Neural cell (in vitro differentiated cells): ENCODE measurements at regions not wholly inside any gene's neighbourhood (a gene's known extent, or its start where the extent isn't known, plus 50 kb on each side); places are given as distances from the start of the nearest gene placed in this dataset.

ENCODE experiments used
- EZH2 ChIP-seq: fragments of 200-600, 300-800 bp; shearing (Covaris generic), sonication (generic); IDR thresholded peaks from 2 replicates; pipeline ENCODE4 v1.6.1; 2014; ENCODE audit warnings: antibody characterized with exemption, low read length, borderline replicate concordance, mild to moderate bottlenecking; ENCODE audit not compliant: insufficient read depth, poor library complexity, severe bottlenecking
- POLR2AphosphoS5 ChIP-seq: IDR thresholded peaks from 2 replicates; pipeline ENCODE4 v1.6.1; 2012
- TF ChIP-seq, protein P1 (sequence below): fragments of 450-650 bp; IDR thresholded peaks from 2 replicates; pipeline ENCODE4 v1.5.1; 2014; ENCODE audit warnings: antibody characterized with exemption, mild to moderate bottlenecking, moderate library complexity; ENCODE audit not compliant: poor library complexity, severe bottlenecking
- TF ChIP-seq, protein P2 (sequence below): IDR thresholded peaks from 2 replicates; pipeline ENCODE4 v1.6.1; 2012; ENCODE audit warnings: borderline replicate concordance

DNA sequence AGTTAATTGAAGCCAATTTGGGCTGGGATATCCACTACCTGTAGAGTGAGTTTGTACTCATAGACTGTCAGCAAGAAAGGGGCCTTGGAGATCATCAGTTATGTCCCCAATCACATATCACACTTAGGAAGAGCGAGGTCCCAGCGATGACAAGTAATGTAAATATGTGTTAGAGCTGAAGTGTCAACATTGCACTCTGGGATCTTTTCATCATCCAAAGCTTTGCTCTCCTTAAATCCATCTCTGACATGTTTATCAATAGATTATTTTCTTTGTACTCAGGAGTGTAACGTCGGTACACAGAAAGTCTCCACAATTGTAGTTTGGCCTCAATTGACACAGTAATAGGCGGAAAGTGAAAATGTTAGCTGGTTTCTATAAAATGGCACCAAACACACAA lies 113.7 kb upstream of the TPRG1 start:
- TF ChIP-seq, protein P1, sequence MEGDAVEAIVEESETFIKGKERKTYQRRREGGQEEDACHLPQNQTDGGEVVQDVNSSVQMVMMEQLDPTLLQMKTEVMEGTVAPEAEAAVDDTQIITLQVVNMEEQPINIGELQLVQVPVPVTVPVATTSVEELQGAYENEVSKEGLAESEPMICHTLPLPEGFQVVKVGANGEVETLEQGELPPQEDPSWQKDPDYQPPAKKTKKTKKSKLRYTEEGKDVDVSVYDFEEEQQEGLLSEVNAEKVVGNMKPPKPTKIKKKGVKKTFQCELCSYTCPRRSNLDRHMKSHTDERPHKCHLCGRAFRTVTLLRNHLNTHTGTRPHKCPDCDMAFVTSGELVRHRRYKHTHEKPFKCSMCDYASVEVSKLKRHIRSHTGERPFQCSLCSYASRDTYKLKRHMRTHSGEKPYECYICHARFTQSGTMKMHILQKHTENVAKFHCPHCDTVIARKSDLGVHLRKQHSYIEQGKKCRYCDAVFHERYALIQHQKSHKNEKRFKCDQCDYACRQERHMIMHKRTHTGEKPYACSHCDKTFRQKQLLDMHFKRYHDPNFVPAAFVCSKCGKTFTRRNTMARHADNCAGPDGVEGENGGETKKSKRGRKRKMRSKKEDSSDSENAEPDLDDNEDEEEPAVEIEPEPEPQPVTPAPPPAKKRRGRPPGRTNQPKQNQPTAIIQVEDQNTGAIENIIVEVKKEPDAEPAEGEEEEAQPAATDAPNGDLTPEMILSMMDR: no peak
- TF ChIP-seq POLR2AphosphoS5 (no peak), EZH2 (no peak)
- TF ChIP-seq, protein P2, sequence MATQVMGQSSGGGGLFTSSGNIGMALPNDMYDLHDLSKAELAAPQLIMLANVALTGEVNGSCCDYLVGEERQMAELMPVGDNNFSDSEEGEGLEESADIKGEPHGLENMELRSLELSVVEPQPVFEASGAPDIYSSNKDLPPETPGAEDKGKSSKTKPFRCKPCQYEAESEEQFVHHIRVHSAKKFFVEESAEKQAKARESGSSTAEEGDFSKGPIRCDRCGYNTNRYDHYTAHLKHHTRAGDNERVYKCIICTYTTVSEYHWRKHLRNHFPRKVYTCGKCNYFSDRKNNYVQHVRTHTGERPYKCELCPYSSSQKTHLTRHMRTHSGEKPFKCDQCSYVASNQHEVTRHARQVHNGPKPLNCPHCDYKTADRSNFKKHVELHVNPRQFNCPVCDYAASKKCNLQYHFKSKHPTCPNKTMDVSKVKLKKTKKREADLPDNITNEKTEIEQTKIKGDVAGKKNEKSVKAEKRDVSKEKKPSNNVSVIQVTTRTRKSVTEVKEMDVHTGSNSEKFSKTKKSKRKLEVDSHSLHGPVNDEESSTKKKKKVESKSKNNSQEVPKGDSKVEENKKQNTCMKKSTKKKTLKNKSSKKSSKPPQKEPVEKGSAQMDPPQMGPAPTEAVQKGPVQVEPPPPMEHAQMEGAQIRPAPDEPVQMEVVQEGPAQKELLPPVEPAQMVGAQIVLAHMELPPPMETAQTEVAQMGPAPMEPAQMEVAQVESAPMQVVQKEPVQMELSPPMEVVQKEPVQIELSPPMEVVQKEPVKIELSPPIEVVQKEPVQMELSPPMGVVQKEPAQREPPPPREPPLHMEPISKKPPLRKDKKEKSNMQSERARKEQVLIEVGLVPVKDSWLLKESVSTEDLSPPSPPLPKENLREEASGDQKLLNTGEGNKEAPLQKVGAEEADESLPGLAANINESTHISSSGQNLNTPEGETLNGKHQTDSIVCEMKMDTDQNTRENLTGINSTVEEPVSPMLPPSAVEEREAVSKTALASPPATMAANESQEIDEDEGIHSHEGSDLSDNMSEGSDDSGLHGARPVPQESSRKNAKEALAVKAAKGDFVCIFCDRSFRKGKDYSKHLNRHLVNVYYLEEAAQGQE: no peak
